ENCODE measurements at regions not wholly inside any gene's neighbourhood (a gene's known extent, or its start where the extent isn't known, plus 50 kb on each side); places are given as distances from the start of the nearest gene placed in this dataset.

GRCh38 chr9:82558855-82559630 is 503.9 kb downstream of the RASEF start:
- no peak for DNase-seq

- DNase-seq: no peak
Measured at GRCh38 chr9:82560036-82560435, 502.9 kb downstream of the RASEF start.

- DNase-seq: peak; percentile 59
Measured at GRCh38 chr9:82560457-82560904, 502.5 kb downstream of the RASEF start.

- no peak for DNase-seq
Measured at GRCh38 chr9:82563094-82563493, 499.8 kb downstream of the RASEF start.

- no peak for DNase-seq
Measured at GRCh38 chr9:82563841-82564240, 499.1 kb downstream of the RASEF start.

- no peak for DNase-seq
Measured at GRCh38 chr9:82565188-82565969, 497.6 kb downstream of the RASEF start.

GRCh38 chr9:82567953-82568352 is 495.0 kb downstream of the RASEF start:
- no peak for DNase-seq

GRCh38 chr9:82570226-82570625 is 492.7 kb downstream of the RASEF start:
- DNase-seq: no peak

GRCh38 chr9:82571540-82571939 is 491.4 kb downstream of the RASEF start:
- no peak for DNase-seq

- no peak for DNase-seq
Measured at GRCh38 chr9:82572146-82572545, 490.8 kb downstream of the RASEF start.

GRCh38 chr9:82574911-82575310 is 488.0 kb downstream of the RASEF start:
- DNase-seq: no peak

- DNase-seq: no peak
Measured at GRCh38 chr9:82580921-82581320, 482.0 kb downstream of the RASEF start.

- DNase-seq: no peak
Measured at GRCh38 chr9:82581516-82581915, 481.4 kb downstream of the RASEF start.

GRCh38 chr9:82581935-82582334 is 481.0 kb downstream of the RASEF start:
- no peak for DNase-seq

GRCh38 chr9:82582693-82583092 is 480.2 kb downstream of the RASEF start:
- DNase-seq: no peak

- DNase-seq: no peak
Measured at GRCh38 chr9:82583524-82583923, 479.4 kb downstream of the RASEF start.

- no peak for DNase-seq
Measured at GRCh38 chr9:82584349-82584863, 478.5 kb downstream of the RASEF start.

GRCh38 chr9:82586918-82587356 is 476.0 kb downstream of the RASEF start:
- DNase-seq: no peak

GRCh38 chr9:82588301-82589180 is 474.4 kb downstream of the RASEF start:
- no peak for DNase-seq

- no peak for DNase-seq
Measured at GRCh38 chr9:82590845-82591244, 472.1 kb downstream of the RASEF start.

- no peak for DNase-seq
Measured at GRCh38 chr9:82593501-82593900, 469.4 kb downstream of the RASEF start.

GRCh38 chr9:82597241-82598203 is 465.4 kb downstream of the RASEF start:
- no peak for DNase-seq

All from NCI-H345 (cell line).